NCI-H345 treated with DMSO at 0.1 percent for 48 hours (cell line): ENCODE measurements at regions not wholly inside any gene's neighbourhood (a gene's known extent, or its start where the extent isn't known, plus 50 kb on each side); places are given as distances from the start of the nearest gene placed in this dataset.
A peak's percentile ranks its signal among the peaks of the same experiment; 100 is the strongest.

Experiments used
- DNase-seq: peaks from one replicate; lab custom pipeline; 2025; ENCODE audit not compliant: unreplicated experiment; lab: John Stamatoyannopoulos, UW

DNA sequence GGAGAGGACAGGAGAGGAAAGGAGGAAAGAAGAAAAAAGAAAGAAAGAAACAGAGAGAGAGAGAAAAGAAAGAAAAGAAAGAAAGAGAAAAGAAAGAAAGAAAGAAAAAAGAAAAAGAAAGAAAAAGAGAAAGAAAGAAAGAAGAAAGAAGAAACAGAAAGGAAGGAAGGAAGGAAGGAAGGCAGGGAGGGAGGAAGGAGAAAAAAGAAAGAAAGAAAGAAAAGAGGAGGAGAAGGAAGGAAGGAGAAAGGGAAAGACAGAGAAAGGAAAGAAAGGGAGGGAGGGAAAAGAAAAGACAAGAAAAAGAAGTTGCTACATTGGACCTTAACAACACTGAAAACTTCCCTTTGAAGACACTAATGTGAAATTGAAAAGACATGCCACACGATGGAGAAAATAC is 56.6 kb upstream of the CCL2 start:
- DNase-seq: no peak

DNA sequence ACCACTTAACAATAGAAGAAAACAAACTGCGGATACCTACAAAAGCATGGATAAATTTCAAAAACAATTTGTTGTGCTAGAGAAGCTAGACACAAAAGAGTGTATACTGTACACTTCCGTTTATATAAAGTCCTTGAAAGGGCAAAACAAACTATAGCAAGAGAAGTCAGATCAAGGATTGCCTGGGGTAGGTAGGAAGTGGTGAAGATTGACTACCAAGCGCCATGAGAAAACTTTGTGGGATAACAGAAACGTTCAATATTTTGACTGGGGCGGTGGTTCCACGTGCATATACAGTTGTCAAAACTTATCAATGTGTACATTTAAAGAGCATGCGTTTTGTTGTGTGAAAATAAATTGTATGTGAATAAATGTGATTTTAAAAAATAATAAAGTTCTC is 55.6 kb upstream of the CCL2 start:
- DNase-seq: no peak

DNA sequence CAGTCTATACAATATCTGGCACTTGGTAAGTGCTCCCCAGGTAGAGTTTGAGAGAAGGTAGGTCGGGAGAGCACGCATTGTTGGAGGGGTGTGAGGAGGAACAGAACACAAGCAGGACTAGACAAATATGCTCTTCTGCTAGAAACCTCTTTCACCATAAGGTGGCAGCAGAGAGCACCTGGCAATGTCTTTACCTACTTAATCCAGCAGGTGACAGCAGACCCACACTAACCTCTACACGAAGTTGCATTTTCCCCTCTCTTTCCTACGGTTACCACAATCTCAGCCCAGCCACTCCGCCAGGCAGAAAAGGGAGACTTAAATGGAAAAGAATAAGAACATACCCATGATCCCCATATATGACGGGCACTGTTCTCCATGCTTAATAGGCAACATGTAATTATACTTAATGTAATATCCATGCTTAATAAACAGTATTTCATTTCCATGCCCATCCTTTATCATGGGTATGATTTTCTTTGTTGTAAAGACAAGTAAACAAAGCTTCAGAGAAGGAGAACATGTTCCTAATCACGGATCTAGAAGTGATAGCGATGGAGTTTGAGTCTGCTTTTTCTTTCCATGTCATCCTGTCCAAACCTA is 55.1 kb upstream of the CCL2 start:
- DNase-seq: peak; percentile 57

DNA sequence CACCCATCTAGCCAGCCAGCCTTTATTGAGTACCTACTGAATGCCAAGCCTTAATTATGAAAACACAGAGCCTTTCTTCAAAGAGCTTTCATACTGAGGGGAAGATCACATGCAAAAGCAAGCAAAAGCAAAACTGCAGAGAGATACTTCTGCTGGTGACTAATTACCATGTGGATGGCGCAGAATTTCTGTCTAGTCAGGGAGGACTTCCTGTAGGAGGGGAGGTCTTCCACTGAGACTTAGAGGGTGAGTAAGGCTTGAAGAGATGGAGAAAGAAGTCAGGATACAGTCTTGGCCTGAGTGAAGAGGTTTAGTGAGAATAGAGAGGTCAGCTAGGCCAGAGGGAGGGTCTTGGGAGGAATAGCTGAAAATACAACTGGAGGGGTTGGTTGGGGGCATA is 53.9 kb upstream of the CCL2 start:
- DNase-seq: no peak

DNA sequence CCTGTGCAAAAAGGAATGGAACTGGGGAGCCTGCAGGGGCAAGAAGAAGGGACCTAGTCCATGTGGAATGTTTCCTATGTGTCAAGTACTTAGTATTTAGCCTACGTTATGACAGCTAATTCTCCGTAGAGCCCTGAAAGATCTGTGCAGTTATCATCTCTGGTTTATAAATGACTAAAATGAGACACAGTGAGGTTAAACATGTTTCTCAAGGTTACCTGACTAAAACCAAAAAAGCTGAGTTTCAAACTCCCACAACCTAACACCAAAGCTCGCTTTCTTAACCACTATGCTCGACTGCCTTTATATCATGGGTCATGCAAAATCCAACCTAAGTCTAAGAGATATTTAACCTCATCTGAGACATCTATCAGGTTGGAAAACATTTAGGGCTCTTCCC is 53.3 kb upstream of the CCL2 start:
- DNase-seq: no peak

DNA sequence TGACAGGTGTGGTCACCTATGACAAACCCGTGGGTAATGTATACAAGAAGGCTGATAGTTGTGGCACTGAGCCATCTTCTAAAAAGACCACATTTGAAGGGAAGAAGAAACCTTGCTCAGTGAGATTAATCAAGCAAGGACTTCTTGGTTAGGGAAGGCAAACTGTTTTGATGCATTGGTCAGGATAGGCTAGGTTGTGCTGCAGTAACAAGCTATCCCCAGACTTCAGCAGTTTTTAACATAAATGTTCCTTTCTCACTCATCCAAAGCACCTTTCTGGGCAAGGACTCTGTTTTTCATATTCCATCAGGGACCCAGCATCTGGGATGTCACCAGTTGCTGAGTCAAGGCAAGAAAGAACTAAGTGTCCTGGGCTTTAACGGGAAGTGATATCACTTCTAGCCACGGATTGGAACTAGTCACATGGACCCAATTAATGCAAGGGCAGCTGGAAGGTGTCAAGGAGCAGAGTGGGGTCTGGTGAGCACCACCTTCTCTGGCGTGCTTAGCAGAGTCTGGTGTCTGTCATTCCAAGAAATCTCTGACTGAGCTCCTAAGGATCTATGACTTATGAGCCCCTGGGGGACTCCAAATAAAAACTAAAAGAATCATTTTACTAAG is 52.0 kb upstream of the CCL2 start:
- no peak for DNase-seq

DNA sequence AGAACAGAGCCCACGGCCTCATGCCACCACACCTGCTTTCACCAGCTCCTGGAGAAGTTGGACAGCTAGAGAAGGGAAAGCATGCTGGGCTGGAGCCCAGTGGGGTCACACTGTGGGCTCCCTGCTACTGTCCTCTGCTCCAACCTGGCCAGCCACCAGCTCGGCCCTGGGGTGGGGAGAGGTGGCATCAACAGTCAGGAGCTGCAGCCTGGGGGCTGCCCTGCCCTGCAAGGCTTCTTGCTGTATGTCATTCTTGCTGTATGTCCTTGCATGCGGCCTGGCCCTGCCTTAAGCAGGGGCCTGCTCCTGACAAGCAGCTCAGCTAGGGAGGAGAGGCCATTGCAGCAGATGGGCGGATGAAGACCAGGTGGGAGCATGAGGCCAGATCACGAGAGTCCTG is 50.7 kb upstream of the CCL2 start:
- DNase-seq: no peak
